GM19452 (cell line): ENCODE measurements at regions not wholly inside any gene's neighbourhood (a gene's known extent, or its start where the extent isn't known, plus 50 kb on each side); places are given as distances from the start of the nearest gene placed in this dataset.
"Not testable (repeated sequence)": the region's sequence is repeated elsewhere in the genome, so short reads cannot be mapped to it uniquely, and the experiment has no call there.

Source experiments
- ATAC-seq: cut with Tn5 transposase; IDR thresholded peaks from one replicate; pipeline ENCODE4 v1.9.1; 2021; ENCODE audit not compliant: unreplicated experiment

DNA sequence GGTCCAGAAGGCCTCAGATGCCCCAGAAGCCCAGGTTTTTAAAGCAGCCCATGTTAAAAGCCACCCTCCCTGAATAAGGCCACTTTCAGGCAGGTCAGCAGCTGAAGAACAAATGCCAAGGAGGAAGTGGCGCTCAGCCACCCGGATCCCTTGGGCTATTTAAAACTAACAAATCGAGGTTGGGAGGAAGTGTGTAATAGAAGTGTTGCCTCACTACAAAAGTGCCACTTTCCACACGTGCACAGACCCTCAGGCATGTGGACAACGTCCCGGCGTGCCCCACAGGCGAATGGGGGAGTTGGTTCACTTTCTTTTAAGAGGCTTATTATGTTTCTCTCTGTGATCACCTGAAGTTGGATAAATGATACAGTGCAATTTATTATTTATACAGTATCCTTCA lies 173.8 kb upstream of the SALL3 start:
- ATAC-seq: no peak

GRCh38 chr18:78807668-78808067 lies 171.9 kb upstream of the SALL3 start:
- no peak for ATAC-seq

- no peak for ATAC-seq
Observed at GRCh38 chr18:78809845-78810244, 169.8 kb upstream of the SALL3 start.

DNA sequence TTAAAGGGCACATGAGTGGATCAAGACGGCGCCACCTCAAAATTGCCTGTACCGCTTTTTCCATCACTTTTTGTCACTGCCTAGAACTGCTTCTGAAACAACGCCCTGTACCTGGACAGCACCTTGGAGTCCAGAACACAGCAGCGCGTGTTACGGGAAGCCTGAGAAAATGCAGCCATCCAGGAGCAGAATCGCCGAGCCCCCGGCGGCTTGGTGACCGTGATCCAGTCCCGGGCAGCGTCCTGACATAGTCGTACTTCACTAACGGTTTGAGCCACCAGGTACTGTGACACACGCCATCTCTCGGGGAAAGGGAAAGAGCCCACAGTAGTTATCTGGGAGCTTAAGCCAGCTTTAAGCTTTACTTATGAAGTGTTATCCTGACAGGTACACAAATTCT lies 168.9 kb upstream of the SALL3 start:
- no peak for ATAC-seq

DNA sequence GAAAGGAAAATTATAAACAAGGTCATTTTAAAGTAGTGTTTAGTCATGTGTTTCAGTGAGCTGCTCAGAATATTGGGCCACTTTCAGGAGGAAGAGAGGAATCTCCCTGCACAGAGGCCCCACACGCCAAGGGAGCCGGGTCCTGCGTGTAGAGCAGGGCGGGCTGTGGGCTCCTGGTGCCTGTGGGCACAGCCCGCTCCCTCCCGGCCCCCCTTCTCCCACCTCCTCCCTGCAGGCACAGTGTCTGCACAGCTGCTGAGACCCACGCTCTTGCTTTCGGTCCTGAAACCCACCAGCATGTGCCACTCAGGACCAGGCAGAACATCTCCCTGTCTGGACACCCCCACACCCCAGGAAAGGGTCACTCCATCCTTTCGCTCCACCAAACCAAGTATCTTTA lies 167.6 kb upstream of the SALL3 start:
- ATAC-seq: no peak

GRCh38 chr18:78813156-78813555 lies 166.5 kb upstream of the SALL3 start:
- ATAC-seq: no peak

GRCh38 chr18:78813936-78814710 lies 165.5 kb upstream of the SALL3 start:
- ATAC-seq: no peak

- ATAC-seq: no peak
Observed at GRCh38 chr18:78814766-78815165, 164.9 kb upstream of the SALL3 start.

- no peak for ATAC-seq
Observed at GRCh38 chr18:78816114-78816513, 163.5 kb upstream of the SALL3 start.

DNA sequence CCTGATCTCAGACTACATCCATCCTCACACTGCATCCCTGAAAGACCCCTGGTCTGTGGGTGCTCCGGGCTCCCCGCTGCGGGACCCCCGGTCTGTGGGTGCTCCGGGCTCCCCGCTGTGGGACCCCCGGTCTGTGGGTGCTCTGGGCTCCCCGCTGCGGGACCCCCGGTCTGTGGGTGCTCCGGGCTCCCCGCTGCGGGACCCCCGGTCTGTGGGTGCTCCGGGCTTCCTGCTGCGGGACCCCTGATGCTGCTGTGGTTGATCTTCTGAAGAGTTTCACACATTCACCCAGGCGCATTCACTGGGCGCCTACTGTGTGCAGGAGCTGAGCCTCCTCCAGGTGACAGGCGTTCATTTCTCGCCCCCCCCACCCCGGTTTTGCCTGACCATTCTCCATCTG lies 162.7 kb upstream of the SALL3 start:
- ATAC-seq: no peak

DNA sequence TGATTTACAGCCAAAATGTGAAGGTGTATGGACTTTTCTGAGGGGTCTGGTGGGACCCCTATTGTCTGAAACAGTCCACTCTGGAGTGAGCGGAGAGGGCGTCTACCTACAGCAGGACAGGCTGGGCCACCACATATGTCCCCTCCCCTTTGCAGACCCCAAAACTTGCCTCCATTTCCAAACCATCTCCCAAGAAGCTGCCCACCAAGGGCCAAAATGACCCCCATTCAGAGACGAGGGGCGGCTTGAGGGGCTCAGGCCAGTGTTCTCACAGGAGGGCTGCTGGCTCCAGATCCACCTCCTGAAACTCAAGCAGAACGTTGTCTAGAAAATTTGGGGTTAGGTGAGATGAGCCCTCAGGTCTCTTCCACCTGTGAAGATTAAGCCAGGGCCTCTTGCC lies 161.1 kb upstream of the SALL3 start:
- no peak for ATAC-seq

DNA sequence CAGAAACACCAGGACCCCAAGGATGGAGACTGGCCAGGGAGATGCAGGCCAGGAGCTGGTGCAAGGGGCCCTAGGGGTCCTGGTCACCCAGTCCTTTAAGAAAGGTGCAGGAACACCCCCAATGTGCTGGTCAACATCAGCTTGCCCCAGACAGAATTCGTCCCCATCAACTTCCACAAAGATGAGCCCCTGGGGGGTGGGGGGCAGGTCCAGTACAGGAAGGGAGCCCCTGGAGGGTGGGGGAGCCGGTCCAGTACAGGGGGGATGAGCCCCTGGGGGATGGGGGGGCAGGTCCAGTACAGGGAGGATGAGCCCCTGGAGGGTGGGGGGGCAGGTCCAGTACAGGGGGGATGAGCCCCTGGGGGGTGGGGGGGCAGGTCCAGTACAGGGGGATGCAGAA lies 160.7 kb upstream of the SALL3 start:
- ATAC-seq: no peak

DNA sequence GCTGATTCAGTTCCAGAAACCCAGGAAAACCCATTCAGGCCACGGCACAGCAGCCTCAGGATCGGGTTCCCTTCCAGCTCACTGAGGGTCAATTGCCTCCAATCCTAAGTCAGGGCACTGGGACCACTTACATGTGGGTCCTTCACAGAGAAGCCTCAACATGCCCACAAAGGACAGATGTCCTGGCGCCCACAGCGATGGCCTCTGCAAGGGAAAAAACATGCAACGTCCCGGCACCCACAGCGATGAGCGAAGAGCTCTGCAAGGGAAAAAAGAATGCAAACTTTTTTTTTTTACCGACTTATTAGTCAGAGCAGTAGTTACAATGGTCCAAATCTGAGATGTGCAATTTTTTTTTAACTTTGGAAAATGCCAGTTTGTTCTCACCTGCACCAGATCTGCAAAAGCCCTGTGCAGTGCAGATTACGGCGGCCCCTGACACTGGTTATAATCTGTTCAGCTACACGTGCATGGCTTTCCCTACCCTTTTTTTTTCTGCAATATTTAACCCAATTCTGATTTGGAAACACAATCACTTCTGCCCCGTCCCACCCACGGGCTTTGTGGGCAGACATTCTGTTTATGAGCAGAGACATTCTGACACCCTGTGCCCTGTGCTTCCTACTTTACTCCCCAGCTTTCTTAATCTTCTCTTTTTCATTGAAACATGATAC lies 159.3 kb upstream of the SALL3 start:
- ATAC-seq: no peak

- no peak for ATAC-seq
Observed at GRCh38 chr18:78821396-78821795, 158.2 kb upstream of the SALL3 start.

DNA sequence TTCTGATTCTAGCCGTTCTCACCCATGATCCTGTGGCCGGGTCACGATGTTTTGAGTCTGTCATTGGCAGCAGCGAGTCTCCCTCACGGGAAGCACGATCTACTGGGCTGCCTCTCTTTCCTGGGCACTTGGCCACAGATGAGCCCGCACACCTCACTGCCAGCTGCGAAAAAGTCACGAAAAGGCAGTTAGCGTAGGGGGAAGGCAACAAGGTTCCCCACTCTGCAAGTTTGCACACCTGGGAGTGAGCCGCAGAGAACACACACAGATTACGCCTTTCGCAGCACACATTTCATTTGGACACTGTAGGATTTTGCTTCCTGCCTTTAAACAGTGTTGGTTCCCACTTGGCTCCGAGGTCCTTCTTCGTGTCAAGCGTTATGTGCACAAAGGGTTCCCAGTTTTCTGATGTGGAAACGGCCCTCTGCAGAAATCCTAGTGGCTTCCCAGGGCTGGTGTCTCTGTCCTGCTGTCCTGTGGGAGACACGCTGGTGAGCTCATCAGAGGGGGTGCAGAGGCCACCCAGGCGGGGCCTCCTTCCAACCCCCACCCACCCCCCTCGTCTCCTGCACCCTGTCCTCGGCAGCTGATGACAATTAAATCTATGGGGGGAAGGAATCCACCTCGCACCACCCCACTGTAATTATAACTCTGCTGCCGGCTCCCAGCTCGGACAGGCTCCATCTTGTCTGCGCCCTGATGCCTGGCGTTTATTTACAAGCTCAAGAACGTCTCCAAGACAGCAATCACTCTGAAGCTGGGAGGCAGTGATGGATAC lies 157.3 kb upstream of the SALL3 start:
- no peak for ATAC-seq

GRCh38 chr18:78822949-78823285 lies 156.7 kb upstream of the SALL3 start:
- no peak for ATAC-seq

DNA sequence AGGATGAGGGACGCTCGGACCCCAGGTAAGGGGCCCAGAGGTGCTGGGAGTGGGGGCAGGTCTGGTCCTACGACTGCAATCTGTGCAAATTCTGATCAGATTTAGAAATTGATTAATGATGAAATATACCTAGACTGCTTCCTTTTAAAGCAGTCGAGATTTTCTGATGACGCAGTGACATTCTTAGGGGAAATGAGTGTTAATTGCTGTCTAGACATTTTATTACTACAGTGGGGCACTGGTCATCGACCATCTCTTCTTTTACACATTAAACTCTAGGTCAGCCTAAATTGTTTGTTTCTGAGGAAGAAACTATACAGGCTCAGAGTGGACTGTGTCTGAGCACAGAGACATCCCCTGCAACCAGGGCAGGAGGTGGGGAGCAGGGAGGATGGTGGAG lies 154.4 kb upstream of the SALL3 start:
- ATAC-seq: no peak

GRCh38 chr18:78826631-78827030 lies 153.0 kb upstream of the SALL3 start:
- no peak for ATAC-seq

DNA sequence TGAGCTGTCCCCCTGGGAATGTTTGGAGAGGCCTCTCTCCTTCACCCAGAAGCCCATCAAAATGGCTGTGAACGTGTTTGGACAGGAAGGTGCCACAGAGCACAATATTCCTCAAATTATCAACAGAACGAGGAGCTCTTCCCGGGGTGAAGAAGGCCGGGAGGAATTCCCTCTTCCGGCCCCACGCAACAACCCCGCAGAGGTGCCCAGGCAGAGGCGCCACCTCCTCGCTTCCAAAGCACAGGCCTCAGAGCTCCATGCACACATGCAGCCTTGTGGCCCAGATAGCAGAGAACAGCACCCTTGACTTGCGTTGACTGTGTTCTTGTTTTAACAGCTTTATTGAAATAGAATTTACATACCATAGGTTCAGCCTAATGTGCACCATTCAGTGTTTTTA lies 152.5 kb upstream of the SALL3 start:
- ATAC-seq: no peak

GRCh38 chr18:78828131-78828530 lies 151.5 kb upstream of the SALL3 start:
- ATAC-seq: no peak

DNA sequence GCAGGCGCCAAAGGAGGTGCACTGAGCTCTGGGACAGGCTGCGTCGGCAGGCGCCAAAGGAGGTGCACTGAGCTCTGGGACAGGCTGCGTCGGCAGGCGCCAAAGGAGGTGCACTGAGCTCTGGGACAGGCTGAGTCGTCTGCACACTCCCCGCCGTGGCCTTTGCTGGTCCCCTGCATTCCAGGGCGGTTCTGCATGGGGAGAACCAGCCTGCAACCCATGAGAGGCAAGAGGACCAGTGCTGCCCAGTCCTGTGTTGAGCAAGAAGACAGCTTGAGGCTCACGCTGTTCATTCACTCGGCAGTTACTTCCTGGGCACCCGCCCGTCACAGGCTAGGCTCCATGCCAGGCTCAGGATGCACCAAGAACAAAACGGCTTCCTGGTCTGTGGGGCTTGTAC lies 150.6 kb upstream of the SALL3 start:
- not testable (repeated sequence) for ATAC-seq

DNA sequence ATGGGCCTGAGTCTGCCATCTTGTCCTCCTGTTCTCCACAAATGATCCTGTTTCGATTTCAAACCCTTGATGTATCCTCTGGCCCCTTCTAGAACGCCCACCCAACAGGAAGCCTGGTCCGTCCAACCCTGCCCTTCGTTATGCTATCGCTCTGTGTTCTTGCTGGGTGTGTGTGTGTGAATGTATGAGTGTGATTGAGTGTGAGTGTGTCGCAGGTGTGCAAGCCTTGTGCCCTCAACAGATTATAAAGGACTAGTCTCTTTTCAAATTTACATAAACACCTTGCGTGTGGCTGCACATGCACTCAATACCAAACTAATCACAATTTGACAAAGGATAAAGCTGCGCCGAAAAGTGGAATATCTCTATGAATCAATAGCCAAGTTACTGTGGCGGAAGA lies 149.5 kb upstream of the SALL3 start:
- no peak for ATAC-seq
